ENCODE measurements at regions not wholly inside any gene's neighbourhood (a gene's known extent, or its start where the extent isn't known, plus 50 kb on each side); places are given as distances from the start of the nearest gene placed in this dataset.

DNA sequence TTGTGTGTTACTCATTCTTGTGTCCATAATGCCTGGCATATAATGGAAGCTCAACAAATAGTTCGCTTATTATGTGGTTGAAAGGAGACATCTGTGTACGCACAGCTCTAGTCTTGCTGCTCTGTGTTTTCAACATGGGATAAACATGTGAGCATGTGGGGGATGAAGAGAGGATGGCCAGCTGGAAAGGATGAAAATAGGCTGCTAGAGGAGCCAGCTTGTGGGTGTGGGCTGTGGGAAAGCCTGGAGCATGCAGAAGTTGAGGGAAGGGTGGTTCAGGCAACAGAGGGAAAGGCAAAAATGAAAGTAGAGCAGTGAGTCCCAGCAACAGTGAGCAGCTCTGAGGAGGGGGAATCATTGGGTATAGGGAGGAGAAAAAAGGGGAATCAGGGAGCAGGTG lies 324.6 kb upstream of the CDH11 start:
- Histone ChIP-seq H3K27ac (ENCODE audit: low read depth, low read length) (no peak overlapping the region), H3K36me3 (ENCODE audit: control insufficient read depth, insufficient read depth, low read length) (no peaks in the 10 kb centered on the region), H3K4me1 (ENCODE audit: control insufficient read depth, insufficient read depth, low read length) (no peaks in the 10 kb centered on the region), H3K9me3 (ENCODE audit: control insufficient read depth, insufficient read depth, low read length) (no peaks in the 10 kb centered on the region; the same call in 1 of the 2 replicates), H3K9ac (ENCODE audit: low read depth, low read length) (no peak overlapping the region), H3K27me3 (ENCODE audit: control insufficient read depth, insufficient read depth, low read length) (no peaks in the 10 kb centered on the region), H3K4me3 (ENCODE audit: low read depth, low read length) (no peak overlapping the region)

DNA sequence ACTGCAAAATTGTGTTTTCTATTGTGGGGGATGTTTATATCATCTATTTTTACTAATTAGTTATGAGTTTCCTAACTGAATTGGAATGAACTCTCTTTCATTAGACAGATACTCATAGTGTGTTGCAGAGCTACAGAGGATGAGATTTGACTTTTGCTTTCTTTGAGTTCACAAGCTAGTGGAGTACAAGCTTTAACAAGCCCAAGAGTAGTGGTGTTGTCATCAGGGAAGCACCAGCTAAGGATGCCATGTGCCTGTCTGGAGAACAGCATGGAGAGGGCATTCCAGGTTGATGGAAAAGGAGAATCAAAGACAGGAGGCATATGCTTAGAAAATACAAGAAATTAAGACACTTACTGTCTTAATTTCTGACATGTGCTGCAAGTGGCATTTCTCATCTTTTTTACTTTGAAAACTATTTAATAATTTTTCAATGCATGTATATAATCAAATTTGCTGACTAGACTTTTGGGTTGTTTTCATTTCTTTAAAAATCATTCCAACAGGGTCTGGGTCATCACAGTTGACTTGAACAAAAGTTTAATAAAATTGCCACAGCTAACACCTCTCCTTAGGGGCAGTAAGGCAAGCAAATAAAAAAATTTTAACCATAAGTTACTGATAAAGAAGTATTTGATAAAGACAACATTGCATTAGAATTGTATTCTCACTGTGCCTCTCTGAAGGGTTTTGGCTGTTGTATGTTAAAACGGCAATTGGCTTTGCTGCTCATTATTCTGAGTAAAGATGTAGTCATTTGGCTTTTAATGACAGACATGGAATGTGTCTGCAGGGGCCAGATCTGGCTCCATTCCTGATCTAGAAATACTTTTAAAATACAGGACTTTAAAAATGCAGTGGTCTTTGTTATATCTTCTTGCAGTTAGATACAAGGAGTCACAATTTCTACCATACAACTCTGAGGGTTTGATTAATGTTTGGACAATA lies 323.7 kb upstream of the CDH11 start:
- Histone ChIP-seq H3K9ac (ENCODE audit: low read depth, low read length) (no peak overlapping the region), H3K27me3 (ENCODE audit: control insufficient read depth, insufficient read depth, low read length) (no peaks in the 10 kb centered on the region), H3K4me1 (ENCODE audit: control insufficient read depth, insufficient read depth, low read length) (no peaks in the 10 kb centered on the region), H3K27ac (ENCODE audit: low read depth, low read length) (no peak overlapping the region), H3K36me3 (ENCODE audit: control insufficient read depth, insufficient read depth, low read length) (no peaks in the 10 kb centered on the region), H3K4me3 (ENCODE audit: low read depth, low read length) (no peak overlapping the region), H3K9me3 (ENCODE audit: control insufficient read depth, insufficient read depth, low read length) (no peaks in the 10 kb centered on the region; the same call in 1 of the 2 replicates)

DNA sequence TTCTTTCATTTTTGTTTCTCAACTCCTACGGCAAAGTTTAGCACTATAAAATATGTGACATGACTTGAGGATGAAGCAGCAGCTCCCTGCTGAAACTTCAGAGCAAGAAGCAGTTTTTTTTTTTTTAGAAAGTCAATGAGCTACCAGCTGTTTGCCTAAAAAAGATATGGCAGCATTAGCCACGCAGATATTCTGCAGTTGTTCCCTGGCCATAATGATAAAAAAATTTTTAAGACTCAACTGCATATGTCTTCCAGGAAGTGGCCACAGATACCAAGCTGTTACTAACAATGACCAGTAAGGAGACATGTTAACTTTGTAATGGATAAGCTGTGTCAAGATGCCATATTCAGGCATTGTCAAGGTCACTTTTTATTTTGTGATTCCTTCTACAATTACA lies 319.6 kb upstream of the CDH11 start:
- Histone ChIP-seq H3K4me3 (ENCODE audit: low read depth, low read length) (no peak overlapping the region), H3K4me1 (ENCODE audit: control insufficient read depth, insufficient read depth, low read length) (0 out of 2 replicates have a peak, but pooled peaks cover 3% of the 10 kb centered on the region), H3K27me3 (ENCODE audit: control insufficient read depth, insufficient read depth, low read length) (no peaks in the 10 kb centered on the region), H3K9me3 (ENCODE audit: control insufficient read depth, insufficient read depth, low read length) (no peaks in the 10 kb centered on the region), H3K36me3 (ENCODE audit: control insufficient read depth, insufficient read depth, low read length) (no peaks in the 10 kb centered on the region), H3K27ac (ENCODE audit: low read depth, low read length) (no peak overlapping the region), H3K9ac (ENCODE audit: low read depth, low read length) (no peak overlapping the region)

DNA sequence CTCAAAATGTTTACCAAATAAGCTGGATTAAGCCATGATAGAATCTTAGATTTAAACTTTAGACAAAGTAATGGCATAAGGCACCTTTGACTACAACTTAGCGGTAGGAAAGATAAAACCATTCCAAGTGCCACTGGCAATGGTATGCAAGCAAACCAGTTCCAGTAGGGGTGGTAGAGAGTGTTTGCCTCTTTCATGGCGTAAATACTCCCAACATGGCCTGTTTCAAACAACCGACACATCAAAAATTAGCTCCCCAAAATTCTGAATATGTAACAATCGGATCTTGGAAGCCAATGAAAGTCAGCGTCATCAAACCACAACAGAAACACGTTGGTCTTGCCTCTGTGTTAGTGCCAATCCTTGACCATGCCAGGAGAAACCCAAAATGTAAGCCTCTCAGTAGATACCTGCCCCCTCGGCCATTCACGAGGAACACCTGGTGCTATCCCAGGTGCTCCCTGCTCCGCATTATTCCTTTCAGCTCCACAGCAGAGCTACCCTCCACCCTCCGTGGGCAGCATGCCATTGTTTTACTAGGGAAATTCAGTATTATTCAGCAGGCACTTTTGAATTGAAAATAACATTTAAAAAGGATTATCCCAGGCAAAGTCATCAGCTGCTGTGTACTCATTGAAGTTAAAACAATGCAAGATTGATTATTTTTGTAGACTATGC lies 307.8 kb upstream of the CDH11 start:
- H3K4me3 ChIP-seq (ENCODE audit: low read depth, low read length): no peak overlapping the region
- H3K4me1 ChIP-seq (ENCODE audit: control insufficient read depth, insufficient read depth, low read length): peaks cover 24% of the 10 kb centered on the region
- H3K27ac ChIP-seq (ENCODE audit: low read depth, low read length): peak overlapping the region; percentile 4
- H3K9ac ChIP-seq (ENCODE audit: low read depth, low read length): no peak overlapping the region
- no peaks in the 10 kb centered on the region for H3K9me3 ChIP-seq (ENCODE audit: control insufficient read depth, insufficient read depth, low read length)
- H3K36me3 ChIP-seq (ENCODE audit: control insufficient read depth, insufficient read depth, low read length): no peaks in the 10 kb centered on the region
- no peaks in the 10 kb centered on the region for H3K27me3 ChIP-seq (ENCODE audit: control insufficient read depth, insufficient read depth, low read length)

DNA sequence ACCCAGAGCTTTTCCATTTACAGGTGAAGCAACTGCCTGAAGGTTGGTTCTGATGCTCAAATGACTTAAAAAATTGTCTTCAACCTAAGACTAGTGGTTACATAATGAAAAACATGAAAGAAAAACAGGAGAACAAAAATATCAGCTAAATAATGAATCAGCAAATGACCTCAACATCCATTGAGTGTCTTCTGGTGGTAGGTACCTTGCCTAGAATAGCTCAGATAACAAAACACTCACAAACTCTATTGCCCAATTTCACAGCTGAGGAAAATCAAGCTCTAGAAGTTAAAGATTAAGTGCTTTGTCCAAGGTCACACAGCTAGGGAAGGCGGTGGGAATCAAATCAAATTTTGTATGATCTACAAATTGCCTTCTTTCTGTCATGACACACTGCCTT lies 304.6 kb upstream of the CDH11 start:
- H3K4me3 ChIP-seq (ENCODE audit: low read depth, low read length): no peak overlapping the region
- no peaks in the 10 kb centered on the region for H3K27me3 ChIP-seq (ENCODE audit: control insufficient read depth, insufficient read depth, low read length)
- no peaks in the 10 kb centered on the region for H3K9me3 ChIP-seq (ENCODE audit: control insufficient read depth, insufficient read depth, low read length)
- H3K9ac ChIP-seq (ENCODE audit: low read depth, low read length): no peak overlapping the region
- H3K27ac ChIP-seq (ENCODE audit: low read depth, low read length): no peak overlapping the region
- peaks cover 24% of the 10 kb centered on the region for H3K4me1 ChIP-seq (ENCODE audit: control insufficient read depth, insufficient read depth, low read length)
- no peaks in the 10 kb centered on the region for H3K36me3 ChIP-seq (ENCODE audit: control insufficient read depth, insufficient read depth, low read length)

DNA sequence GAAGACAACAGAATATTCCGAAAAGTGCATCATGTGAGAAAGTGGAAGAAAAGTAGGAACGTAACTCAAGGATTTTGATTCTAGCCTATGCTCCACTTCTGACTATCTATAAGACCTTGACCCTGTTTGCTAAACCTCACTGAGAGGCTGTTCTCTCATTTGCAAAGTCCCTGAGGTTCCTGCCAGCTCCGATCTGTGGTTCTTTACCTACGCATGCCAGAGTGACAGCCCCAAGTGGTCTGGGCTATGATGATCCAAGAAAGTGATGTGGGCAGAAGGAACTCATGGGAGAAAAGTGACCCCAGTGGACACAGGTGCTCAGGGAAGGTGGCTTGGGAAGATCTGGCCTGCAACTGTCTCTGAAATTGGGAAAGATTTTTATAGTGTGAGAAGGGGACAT lies 301.1 kb upstream of the CDH11 start:
- Histone ChIP-seq H3K4me1 (ENCODE audit: control insufficient read depth, insufficient read depth, low read length) (no peaks in the 10 kb centered on the region), H3K9me3 (ENCODE audit: control insufficient read depth, insufficient read depth, low read length) (0 out of 2 replicates have a peak, but pooled peaks cover 2% of the 10 kb centered on the region), H3K27ac (ENCODE audit: low read depth, low read length) (no peak overlapping the region), H3K4me3 (ENCODE audit: low read depth, low read length) (no peak overlapping the region), H3K27me3 (ENCODE audit: control insufficient read depth, insufficient read depth, low read length) (no peaks in the 10 kb centered on the region), H3K9ac (ENCODE audit: low read depth, low read length) (no peak overlapping the region), H3K36me3 (ENCODE audit: control insufficient read depth, insufficient read depth, low read length) (no peaks in the 10 kb centered on the region)

DNA sequence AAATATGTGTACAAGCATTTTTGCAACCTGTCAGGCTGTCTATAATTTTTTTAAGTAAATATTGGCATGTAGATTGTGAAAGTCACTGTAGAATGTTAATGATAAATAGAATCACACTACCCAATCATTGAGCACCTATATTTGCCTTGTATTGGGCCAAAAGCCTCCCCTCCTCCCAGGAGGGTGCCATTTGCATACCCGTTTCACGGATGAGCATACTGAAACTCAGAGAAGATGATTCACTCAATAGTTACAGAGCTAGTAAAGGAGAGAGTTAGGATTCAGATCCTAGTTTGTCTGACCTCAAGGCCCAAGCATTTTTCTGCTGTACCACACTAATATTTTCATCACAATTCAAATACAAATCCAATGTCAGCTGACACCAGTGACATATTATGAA lies 299.7 kb upstream of the CDH11 start:
- no peaks in the 10 kb centered on the region for H3K27me3 ChIP-seq (ENCODE audit: control insufficient read depth, insufficient read depth, low read length)
- H3K9ac ChIP-seq (ENCODE audit: low read depth, low read length): no peak overlapping the region
- no peaks in the 10 kb centered on the region for H3K4me1 ChIP-seq (ENCODE audit: control insufficient read depth, insufficient read depth, low read length)
- H3K36me3 ChIP-seq (ENCODE audit: control insufficient read depth, insufficient read depth, low read length): no peaks in the 10 kb centered on the region
- 0 out of 2 replicates have a peak, but pooled peaks cover 2% of the 10 kb centered on the region for H3K9me3 ChIP-seq (ENCODE audit: control insufficient read depth, insufficient read depth, low read length)
- H3K4me3 ChIP-seq (ENCODE audit: low read depth, low read length): no peak overlapping the region
- H3K27ac ChIP-seq (ENCODE audit: low read depth, low read length): no peak overlapping the region

DNA sequence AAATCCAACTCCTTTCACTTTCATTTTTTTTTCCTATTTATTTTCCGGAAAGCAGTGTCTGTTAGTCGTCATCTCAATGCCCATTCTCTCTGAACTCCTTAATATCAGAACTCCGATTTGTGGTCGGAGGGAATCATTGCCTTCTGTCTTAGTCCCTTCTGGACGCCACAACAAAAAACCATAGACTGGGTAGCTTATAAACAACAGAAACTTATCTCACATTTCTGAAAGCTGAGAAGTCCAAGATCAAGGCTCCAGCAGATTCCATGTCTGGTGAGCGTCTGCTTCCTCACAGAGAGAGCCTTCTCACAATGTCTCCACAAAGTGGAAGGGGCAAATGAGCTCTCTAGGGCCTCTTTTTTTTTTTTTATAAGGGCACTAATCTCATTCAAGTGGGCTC lies 296.6 kb upstream of the CDH11 start:
- H3K9ac ChIP-seq (ENCODE audit: low read depth, low read length): no peak overlapping the region
- no peaks in the 10 kb centered on the region for H3K27me3 ChIP-seq (ENCODE audit: control insufficient read depth, insufficient read depth, low read length)
- H3K4me1 ChIP-seq (ENCODE audit: control insufficient read depth, insufficient read depth, low read length): no peaks in the 10 kb centered on the region
- H3K9me3 ChIP-seq (ENCODE audit: control insufficient read depth, insufficient read depth, low read length): 0 out of 2 replicates have a peak, but pooled peaks cover 2% of the 10 kb centered on the region
- no peaks in the 10 kb centered on the region for H3K36me3 ChIP-seq (ENCODE audit: control insufficient read depth, insufficient read depth, low read length)
- H3K4me3 ChIP-seq (ENCODE audit: low read depth, low read length): no peak overlapping the region
- H3K27ac ChIP-seq (ENCODE audit: low read depth, low read length): no peak overlapping the region

DNA sequence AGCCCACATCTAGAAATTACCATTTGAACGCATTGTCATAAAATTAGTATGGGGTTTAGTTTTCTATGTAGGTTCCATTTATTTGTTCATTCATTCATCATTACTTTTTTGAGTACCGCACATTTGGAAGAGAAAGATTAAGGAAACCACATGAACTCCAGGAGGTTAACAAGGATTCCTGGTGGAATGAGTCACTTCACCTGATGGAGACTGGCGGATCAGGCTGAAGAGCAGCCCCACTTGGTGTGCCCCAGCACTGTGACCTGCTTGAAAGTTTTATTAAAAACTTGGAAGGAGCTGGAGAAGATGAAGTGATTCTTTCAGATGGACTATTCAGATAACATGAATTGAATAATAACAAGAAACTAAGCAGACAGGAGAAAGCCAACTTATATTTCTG lies 293.6 kb upstream of the CDH11 start:
- H3K9me3 ChIP-seq (ENCODE audit: control insufficient read depth, insufficient read depth, low read length): 0 out of 2 replicates have a peak, but pooled peaks cover 2% of the 10 kb centered on the region

DNA sequence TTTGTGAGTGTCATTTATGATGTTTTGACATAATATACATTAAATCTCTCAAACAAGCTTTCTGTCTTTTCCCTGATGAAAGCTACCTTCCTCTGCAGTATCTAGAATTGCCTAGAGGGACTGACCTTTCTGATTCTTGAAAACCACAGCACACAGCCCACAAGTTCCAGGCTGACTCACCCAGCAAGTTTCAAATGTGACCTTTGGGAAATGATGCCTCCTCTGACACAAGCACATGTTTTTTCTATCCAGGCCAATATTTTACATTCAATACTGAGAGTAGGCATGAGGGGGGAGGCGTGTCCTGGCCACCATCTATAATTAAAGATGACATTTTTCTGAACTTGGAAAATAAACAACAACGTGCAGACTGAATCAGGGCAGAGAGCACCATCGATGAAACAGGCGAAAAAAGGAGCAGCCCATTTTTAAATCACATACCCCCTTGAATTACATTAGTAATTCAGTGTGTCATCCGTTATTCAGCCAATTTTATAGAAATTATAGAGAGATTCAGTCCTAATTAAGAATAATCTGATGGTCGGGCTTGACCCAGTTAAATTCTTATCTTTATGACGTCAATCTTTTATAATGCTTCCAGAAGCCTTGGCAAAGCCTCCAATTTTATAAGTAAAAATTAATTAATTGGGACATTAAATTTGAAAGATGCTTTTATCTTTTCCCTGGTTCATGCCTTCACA lies 292.6 kb upstream of the CDH11 start:
- Histone ChIP-seq H3K9ac (ENCODE audit: low read depth, low read length) (no peak overlapping the region), H3K27ac (ENCODE audit: low read depth, low read length) (no peak overlapping the region), H3K36me3 (ENCODE audit: control insufficient read depth, insufficient read depth, low read length) (no peaks in the 10 kb centered on the region), H3K4me1 (ENCODE audit: control insufficient read depth, insufficient read depth, low read length) (no peaks in the 10 kb centered on the region), H3K9me3 (ENCODE audit: control insufficient read depth, insufficient read depth, low read length) (0 out of 2 replicates have a peak, but pooled peaks cover 2% of the 10 kb centered on the region), H3K4me3 (ENCODE audit: low read depth, low read length) (no peak overlapping the region), H3K27me3 (ENCODE audit: control insufficient read depth, insufficient read depth, low read length) (no peaks in the 10 kb centered on the region)

More for the DNA sequence above, 293.6 kb upstream of the CDH11 start:
- Histone ChIP-seq H3K9ac (ENCODE audit: low read depth, low read length) (no peak overlapping the region), H3K36me3 (ENCODE audit: control insufficient read depth, insufficient read depth, low read length) (no peaks in the 10 kb centered on the region), H3K4me1 (ENCODE audit: control insufficient read depth, insufficient read depth, low read length) (no peaks in the 10 kb centered on the region), H3K27me3 (ENCODE audit: control insufficient read depth, insufficient read depth, low read length) (no peaks in the 10 kb centered on the region), H3K4me3 (ENCODE audit: low read depth, low read length) (no peak overlapping the region), H3K27ac (ENCODE audit: low read depth, low read length) (no peak overlapping the region)

Data from HUES48 (cell line).